ENCODE measurements at regions not wholly inside any gene's neighbourhood (a gene's known extent, or its start where the extent isn't known, plus 50 kb on each side); places are given as distances from the start of the nearest gene placed in this dataset.

- no peak for TF ChIP-seq CTCF (IDR thresholded peaks at IDR 0.05)
- TF ChIP-seq POLR2A (IDR thresholded peaks at IDR 0.05), result no peak
Observed at GRCh38 chr6:16914184-16914583, 152.9 kb upstream of the ATXN1 start.

All from prostate gland (tissue), 2 donors.